RPMI8226 (cell line): ENCODE measurements at regions not wholly inside any gene's neighbourhood (a gene's known extent, or its start where the extent isn't known, plus 50 kb on each side); places are given as distances from the start of the nearest gene placed in this dataset.
A peak's percentile ranks its signal among the peaks of the same experiment; 100 is the strongest.
"Not testable (repeated sequence)": the region's sequence is repeated elsewhere in the genome, so short reads cannot be mapped to it uniquely, and the experiment has no call there.

ENCODE experiments used
- DNase-seq: peaks from one replicate; pipeline ENCODE4 v3.0.0-alpha.2; 2015

DNA sequence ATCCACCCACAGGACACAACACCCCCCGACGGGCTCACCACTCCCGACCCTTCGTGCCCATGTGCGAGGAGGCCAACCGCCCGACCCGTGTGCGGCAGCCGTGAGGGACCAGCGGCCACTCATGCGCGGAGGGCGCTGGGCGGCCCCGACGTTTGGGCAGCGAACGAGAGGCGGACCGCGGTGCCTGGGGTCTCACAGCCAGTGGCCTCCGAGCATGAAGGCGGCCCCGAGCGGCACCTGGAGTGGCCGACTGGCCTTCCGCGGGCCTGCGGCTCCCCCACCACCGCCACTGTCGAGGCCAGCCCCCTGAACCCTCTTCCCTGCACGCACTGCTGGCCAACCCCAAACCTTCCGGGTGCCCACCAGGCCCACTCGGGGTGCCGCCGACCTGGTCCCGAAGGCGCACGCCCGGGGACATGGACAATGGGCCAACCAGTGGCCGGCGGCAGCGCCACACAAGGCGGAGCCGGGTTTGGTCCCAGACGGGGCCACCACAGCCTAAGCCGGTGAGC lies 4274.9 kb upstream of the OR11H1 start:
- DNase-seq, result no peak

DNA sequence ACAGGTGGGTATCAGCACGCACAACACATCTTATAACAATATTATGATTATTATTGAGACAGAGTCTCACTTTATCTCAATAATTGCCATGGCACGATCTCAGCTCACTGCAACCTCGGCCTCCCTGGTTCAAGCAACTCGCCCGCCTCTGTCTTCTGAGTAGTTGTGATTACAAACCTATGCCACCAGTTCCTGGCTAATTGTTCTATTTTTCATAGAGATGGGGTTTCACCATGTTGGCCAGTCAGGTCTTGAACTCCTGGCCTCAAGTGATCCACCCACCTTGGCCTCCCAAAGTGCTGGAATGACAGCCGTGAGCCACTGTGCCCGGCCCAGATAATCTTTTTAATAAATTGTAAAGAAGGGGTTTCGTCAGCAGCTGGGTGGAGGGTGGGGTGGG lies 4257.0 kb upstream of the OR11H1 start:
- not testable (repeated sequence) for DNase-seq

DNA sequence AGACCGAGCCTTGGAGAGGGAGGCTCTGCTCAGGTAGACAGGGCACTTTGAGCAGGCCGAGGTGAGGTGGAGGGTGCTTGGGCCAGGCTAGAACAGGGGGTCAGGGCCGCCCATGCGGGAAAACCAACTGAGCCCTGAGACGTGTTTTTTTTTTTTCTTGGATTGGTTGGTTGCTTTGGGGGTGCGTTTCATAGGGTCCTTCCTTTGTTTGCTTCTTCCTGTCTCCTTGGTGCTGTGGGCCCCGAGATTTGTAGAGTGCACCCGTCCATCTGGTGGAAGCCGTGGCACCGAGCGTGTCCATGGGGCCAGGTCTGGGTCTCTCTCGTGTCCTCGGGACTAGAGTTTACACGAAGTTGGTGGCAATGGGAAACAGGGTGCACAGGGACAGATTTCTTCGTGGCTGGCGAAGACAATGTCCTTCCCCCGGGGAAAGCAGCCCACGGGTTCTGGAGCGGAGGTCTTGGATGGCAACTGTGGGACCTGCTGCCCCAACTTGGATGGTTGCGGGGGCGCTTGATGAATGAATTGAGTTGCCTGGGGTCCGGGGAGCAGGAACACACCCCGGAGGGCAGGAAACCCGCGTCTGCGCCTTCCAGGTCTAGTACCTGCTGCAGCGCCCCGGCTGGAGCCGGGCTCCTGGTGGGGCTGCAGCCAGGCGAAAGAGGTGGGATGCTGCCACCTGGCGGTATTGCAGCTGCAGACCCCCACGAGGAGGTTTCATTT lies 4242.7 kb upstream of the OR11H1 start:
- DNase-seq, result peak; percentile 81

DNA sequence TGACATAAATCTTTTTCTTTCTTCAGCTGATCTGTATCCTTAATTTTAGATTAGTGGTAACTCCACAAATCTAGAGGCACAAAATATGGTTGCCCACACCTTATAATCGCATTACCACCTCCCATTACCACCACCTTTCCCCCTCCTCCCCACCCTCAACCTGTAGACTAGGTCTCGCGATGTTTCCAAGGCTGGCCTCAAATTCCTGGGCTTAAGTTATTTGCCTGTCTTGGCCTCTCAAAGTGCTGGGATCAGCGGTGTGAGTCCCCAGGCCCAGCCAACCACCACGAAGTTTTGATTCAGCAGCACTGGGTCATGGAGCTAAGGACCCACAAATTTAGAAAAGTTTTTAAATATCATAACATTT lies 4242.2 kb upstream of the OR11H1 start:
- not testable (repeated sequence) for DNase-seq

DNA sequence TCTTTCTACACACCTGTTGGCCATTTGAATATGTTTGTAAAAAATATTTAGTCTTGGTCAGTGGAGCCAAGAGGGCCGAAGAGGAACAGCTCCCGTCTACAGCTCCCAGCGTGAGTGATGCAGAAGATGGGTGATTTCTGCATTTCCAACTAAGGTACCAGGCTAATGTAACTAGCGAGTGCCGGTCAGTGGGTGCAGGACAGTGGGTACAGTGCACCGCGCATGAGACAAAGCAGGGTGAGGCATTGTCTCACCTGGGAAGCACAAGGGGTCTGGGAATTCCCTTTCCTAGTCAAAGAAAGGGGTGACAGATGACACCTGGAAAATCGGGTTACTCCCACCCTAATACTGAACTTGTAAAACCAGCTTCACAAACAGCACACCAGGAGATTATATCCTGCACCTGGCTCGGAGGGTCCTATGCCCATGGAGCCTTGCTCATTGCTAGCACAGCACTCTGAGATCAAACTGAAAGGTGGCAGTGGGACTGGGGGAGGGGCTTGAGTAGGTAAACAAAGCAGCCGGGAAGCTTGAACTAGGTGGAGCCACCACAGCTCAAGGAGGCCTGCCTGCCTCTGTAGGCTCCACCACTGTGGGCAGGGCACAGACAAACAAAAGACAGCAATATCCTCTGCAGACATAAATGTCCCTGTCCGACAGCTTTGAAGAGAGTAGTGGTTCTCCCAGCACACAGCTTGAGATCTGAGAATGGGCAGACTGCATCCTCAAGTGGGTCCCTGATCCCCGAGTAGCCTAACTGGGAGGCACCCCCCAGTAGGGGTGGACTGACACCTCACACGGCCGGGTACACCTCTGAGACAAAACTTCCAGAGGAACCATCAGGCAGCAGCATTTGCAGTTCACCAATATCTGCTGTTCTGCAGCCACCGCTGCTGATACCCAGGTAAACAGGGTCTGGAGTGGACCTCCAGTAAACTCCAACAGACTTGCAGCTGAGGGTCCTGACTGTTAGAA lies 4239.5 kb upstream of the OR11H1 start:
- not testable (repeated sequence) for DNase-seq

DNA sequence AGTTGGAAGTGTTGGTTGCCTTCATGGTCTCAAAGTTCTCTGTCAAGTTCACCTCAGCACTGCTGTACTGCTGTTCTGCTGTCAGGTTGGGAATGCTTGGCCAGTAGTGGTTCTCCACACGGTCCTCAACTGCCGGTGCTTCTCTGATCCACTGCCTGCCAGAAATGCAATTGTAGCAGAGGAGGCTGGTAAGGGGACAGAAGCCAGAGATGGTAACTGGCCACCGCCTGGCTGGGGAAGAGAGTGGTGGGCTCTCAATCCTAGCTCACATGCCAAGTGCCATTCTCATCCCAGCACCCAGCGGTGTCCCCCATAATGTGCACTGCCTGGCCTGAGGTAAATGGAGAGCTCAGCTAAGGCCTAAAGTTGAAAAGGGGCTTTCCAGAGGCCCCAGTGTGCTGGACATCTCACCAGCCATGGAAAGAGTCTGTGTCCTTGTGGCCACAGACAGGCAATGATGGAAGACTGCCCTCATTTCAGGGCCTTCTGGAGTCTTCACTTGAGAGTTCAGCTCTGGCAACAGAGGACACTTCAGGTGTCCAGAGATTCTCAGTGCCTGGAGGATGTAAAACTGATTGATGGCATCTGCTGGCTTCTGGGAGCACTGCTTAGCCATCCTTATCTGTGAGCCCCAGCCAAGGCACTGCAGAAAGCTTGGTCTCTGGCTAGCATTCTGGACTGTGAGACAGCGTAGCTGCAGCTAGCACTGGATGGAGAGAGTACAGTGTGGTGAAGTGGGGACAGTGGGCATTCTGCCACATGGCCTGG lies 4229.7 kb upstream of the OR11H1 start:
- not testable (repeated sequence) for DNase-seq

DNA sequence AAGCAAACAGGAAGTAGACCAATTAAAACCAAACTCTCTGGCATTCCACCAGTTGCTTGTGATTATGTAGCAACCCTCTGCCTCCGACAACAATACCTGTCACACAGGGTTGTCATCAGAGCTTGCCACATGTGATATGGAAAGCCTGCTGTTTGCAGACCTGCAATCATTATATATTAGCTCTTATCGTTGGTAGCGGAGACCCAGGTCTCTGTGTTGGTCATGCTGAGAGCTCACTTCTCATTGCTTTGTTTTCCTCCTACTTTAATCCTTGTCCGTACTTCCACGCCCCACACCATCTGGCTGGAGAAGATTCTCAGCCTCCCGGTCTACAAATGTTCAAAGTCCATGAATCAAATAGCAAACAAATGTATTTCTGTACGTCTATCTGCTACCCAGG lies 4225.6 kb upstream of the OR11H1 start:
- not testable (repeated sequence) for DNase-seq

DNA sequence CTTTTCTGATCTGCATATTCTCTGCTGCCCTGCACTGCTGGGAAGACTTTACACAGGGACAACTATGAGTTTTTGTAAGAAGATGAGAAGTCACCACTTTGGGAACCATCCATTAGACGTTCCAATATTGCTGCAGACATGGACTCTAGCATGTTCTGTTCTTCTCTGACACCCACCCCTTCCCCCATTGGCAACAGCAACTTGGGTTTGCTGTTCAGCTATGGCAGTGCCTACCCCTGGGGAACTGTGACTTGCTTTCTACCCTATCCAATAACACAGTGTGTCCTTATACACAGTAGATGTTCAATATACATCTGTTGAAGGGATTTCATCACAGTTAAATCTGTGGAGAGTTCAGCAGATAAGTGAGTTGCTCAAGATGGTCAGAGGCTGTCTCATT lies 4225.1 kb upstream of the OR11H1 start:
- DNase-seq, result not testable (repeated sequence)

DNA sequence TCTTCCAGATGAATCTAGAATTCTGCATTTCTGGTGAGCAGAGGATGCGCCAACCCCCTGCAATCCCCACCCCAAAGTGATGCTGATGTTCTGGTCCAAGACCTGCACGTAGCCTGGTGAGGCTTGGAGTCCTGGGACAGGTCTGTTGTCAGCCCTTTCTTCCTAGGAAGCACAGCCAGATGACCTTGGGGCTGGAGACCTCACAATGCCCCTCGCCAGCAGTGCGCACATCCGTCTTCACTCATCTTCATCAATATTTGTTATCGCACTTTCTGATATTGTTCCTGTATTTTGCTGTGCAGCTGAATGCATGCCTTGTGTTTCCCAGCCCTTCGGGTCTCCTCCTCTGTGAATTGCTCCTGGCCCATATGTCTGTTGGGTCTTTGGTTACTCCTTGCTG lies 4222.8 kb upstream of the OR11H1 start:
- not testable (repeated sequence) for DNase-seq

DNA sequence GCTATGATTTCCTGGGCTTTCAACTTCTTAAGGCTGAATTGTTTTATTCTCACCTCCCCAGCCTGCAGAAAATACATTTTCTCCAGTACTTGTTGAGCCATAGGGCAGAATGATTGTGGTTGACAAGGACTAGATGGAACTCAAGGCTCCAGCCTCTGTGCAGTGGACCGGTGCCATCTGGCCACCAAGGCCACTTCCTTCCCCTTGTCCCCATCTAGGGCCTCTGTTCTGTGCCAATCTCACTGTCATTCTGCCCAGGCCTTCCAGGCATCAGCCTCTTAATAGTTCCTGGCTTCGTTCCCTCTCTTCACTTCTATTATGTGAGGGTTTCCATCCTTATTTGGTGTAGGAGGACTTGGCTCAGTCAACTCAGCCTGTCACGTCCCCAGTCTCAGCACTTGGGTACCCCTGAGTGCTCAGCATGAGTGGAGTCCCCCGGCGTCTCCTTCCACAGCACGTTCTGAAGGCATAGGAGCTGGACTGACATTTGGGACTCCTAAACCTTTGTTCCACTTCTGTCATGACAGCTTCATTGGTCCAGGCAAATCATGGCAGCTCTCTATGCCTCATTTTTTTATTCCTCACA lies 4221.0 kb upstream of the OR11H1 start:
- DNase-seq, result not testable (repeated sequence)

DNA sequence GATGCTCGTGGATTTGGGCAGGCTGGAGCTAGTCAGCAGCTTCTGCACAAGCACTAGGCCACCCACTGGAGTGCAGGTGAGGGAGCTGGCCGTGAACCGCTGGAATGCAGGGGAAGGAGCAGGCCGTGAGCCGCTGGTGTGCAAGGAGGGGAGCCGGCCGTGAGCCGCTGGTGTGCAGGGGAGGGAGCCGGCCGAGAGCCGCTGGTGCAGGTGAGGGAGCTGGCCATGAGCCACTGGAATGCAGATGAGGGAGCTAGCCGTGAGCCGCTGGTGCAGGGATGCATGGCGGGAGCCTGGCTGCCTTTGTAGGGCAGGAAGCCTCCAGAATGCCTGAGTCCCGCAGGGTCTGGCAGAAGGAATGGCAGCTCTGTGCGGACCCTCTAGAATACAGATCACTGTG lies 4220.0 kb upstream of the OR11H1 start:
- no peak for DNase-seq

DNA sequence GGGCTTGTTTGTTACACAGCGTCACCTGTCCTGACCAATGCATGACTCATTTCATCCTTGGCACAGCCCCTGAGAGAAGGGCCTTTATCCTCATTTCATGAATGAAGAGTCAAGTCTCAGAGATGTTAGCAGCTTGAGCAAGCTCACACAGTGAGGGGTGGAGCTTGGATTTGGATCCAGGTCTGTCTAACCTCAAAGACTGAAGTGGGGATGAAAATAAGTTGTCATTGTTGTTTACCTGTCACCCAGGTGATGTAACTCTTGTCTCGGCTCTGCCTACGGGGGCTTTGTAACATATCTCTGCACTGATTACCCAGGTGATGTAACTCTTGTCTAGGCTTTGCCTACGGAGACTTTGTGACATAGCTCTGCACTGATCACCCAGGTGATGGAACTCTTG lies 4218.2 kb upstream of the OR11H1 start:
- DNase-seq, result not testable (repeated sequence)

DNA sequence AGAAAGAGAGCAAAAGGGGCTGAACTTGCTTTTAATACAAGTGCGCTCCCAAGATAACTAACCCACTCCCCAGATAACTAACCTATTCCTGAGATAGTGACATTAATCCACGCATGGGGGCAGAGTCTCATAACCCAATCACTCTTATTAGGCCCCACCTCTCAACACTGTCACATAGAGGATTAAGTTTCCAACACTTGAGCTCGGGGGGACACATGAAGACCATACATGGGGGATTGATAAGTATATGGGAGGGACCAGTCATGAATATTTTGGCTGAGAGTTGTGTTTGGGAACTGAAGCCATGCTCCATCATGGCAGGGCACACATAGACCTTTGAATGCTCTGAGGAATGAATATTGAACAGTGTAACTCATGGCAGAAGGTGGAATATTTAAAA lies 4217.3 kb upstream of the OR11H1 start:
- not testable (repeated sequence) for DNase-seq

DNA sequence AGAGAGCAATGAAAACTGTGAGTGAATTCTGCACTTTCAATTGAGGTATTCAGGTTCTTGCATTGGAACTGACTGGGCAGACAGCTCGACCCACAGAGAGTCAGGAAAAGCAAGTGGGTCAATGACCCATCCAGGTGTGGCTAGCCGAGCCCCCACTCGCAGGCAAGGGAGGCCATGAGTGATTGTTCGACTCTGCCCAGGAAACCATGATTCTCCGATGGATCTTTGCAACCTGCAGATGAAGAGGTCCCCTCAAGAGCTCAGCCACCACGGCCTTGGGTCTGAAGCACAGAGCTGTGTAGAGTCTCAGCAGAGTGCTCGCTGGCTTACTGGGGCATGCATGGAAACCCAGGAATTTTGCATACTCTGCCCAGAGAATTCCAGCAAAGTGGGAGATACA lies 4215.4 kb upstream of the OR11H1 start:
- DNase-seq, result not testable (repeated sequence)

DNA sequence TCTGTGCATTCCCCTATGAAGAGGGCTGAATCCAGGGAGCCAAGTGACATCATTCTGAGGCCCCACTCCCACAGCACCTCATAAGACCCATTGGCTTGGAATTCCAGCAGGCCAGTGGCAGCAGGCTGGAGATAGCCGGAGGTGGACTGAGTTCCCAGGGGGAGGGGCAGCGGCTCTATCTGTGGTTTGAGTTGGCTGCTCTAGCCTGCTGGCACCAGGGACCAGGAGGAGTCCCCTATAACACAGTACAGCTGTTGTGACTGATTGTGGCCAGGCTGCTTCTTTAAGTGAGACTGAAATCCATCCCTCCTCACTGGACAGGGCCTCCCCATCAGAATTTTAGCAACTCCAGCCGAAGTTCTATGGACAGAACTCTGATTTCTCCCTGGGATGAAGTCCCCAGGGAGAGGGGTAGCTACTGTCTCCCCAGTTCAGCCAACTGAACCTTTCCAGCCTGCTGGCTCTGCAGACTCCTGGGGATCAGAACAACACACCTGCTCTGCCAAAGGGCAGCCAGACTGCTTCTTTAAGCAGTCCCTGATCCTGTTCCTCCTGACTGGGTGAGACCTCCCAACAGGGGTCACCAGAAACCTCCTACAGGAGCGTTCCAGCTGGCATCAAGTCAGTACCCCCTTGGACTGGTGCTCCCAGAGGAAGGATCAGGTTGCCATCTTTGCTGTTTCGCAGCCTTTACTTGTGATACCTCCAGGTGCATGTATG lies 4214.8 kb upstream of the OR11H1 start:
- not testable (repeated sequence) for DNase-seq

DNA sequence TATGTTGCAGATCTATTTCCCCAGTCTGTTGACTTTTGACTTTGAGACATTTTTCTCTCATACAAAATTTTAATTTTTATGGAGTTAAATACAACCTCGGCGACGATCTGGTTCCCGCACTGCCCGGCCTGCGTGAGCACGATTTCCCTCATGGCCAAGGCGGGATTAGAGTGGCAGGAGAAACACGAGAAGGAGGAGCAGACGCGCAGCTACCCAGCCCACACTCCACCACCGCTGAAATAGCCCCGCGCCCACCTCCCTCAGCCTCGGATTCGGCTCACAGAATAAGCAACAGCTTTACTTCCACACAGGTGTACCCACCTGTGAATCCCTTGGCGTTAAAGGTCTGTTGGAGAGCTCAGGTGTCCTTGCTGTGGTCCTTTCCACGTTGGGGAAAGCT lies 4209.4 kb upstream of the OR11H1 start:
- DNase-seq, result not testable (repeated sequence)

DNA sequence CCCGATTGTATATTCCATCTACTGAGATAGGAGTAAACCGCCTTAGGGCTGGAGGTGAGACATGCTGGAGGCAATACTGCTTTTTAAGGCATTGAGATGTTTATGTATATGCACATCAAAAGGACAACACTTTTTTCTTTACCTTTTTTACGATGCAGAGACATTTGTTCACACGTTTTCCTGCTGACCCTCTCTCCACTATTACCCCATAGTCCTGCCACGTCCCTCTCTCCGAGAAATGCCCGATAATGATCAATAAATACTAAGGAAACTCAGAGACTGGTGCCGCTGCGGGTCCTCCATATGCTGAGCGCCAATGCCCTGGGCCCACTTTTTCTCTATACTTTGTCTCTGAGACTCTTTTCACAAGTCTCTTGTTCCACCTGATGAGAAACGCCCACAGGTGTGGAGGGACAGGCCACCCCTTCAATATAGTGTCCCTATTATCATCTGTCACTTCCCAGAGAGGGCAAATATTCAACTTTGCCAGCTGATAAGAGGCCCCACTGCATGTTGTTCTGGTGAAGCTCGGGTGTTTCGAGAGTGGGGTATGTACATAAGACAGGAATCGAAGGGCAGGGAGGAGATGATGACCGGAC lies 4203.5 kb upstream of the OR11H1 start:
- DNase-seq, result not testable (repeated sequence)

DNA sequence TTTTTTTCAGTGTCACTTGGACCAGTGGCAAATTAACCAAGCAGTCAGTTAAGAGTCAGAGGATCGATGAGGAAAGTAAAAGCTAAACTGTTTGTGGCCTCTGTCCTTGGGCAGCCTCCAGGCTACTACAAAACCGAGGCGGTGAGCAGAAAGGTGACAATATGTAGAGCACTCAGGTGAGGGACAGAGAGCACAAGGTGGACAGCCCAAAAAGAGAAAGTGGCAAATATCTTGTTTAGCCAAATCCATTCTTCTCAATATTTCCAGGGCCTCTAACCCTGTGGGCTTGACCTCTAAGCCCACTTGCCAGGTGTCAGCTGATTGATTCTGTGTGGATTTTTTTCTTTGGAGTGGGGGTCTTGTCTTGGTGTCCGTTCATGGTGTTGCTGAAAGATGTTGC lies 4202.2 kb upstream of the OR11H1 start:
- no peak for DNase-seq

DNA sequence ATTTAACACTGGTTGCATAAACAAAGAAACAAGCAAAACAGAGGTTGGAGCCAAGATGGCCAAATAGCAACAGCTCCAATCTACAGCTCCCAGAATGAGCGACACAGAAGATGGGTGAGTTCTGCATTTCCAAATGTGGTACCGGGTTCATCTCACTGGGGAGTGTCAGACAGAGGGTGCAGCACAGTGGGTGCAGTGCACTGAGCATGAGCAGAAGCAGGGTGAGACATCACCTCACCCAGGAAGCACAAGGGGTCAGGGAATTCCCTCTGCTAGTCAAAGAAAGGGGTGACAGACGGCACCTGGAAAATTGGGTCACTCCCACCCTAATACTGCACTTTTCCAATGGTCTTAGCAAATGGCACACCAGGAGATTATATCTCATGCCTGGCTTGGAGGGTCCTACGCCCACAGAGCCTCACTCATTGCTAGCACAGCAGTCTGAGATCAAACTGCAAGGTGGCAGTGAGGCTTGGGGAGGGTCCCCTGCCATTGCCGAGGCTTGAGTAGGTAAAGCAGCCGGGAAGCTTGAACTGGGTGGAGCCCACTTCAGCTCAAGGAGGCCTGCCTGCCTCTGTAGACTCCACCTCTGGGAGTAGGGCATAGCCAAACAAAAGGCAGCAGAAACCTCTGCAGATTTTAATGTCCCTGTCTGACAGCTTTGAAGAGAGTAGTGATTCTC lies 4186.5 kb upstream of the OR11H1 start:
- not testable (repeated sequence) for DNase-seq

DNA sequence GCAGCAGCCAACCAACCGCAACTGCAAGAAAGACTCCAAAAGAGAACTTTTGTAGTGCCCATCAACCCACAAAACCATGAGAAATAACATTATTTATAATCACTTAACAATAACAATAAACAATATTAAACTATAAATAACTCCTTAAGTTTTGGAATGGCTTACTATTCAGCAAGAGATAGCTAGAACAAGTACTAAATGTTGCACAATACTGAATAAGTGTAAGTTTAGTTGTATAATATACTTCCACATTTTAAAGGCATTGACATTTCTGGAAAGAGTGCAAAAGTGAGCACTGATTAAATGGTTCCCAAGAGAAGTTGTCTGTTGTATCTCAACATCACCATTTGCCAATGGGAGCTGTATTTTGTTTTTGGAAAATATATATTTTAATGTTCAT lies 4176.8 kb upstream of the OR11H1 start:
- not testable (repeated sequence) for DNase-seq

DNA sequence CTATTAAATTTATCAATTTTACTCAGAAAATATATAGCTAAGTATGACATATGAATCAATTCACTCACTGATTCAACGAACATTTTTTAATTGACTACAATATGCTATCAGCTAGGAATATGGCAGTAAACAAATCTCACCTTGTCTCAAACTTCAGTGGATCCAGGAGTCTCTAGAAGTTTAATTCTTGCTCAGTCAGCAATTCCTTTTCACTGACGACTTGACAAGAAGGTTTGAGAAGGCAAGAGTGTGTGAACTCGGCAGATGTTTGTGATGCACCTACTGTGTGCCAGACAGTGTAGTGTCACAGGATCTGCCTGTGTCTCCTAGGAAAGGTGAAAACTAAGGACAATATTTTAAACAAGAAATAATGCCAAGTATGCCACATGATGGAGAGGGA lies 4175.7 kb upstream of the OR11H1 start:
- not testable (repeated sequence) for DNase-seq
